ENCODE measurements at regions not wholly inside any gene's neighbourhood (a gene's known extent, or its start where the extent isn't known, plus 50 kb on each side); places are given as distances from the start of the nearest gene placed in this dataset.

GRCh38 chr5:118303296-118303695, 685.1 kb downstream of the DTWD2 start:
- TF ChIP-seq CTCF (IDR thresholded peaks at IDR 0.05) (no peak), ZFX (IDR thresholded peaks at IDR 0.05; ENCODE audit: borderline replicate concordance) (no peak)

Measured in 22Rv1 (cell line).